NCI-H345 treated with DMSO at 0.1 percent for 48 hours (cell line): ENCODE measurements at regions not wholly inside any gene's neighbourhood (a gene's known extent, or its start where the extent isn't known, plus 50 kb on each side); places are given as distances from the start of the nearest gene placed in this dataset.

Source experiments
- DNase-seq: peaks from one replicate; lab custom pipeline; 2025; ENCODE audit not compliant: unreplicated experiment; lab: John Stamatoyannopoulos, UW

DNA sequence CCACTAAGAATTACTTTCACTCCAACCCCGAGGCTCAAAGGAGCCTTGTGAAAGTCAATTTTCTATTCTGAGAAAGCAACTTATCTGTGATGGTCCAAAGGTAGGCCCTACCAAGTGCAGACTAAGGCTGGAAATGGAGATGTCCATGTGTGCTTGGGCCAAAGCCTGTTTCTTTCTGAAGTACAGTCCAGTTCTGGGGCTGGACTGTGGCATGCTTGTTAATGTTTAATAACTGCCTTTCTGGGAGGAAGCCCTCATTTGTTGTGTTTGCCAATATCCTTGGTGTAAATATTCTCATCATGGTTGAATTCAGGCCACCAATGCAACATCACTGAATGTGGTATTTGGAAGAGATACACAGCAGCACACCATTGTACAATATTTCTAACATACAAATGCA is 182.3 kb upstream of the BCL6 start:
- no peak for DNase-seq

DNA sequence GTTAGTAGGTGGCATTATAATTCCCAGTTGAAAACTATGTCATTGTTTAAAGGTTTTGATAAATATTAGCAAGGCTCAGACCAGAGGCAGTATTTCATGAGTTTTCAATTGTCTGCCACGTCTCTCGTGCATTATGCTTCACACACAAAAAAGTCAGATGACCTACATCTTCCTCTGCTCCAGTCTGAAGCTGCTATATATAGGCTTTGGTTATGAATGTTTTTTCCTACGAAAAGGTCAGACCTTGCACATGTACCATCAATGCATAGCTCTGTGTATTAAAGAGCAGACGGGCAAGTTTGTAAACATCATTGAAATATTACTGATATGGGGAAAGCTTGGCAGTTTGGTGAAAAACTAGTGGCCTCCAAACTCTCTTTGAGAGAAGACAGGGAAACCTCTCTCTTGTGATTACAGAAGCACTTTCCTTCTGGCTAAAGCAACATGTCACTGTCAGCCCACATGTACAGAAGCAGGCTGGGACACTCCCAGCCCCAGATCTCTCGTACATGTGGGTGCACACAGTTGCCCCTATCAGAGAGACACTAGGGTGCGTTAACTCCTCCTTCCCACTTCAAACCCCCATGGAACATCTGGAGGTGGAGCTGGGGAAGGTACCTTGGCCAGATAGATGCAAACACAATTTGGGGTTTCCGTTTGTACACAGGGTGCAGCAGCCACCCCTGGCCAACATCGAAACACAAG is 184.0 kb upstream of the BCL6 start:
- no peak for DNase-seq

DNA sequence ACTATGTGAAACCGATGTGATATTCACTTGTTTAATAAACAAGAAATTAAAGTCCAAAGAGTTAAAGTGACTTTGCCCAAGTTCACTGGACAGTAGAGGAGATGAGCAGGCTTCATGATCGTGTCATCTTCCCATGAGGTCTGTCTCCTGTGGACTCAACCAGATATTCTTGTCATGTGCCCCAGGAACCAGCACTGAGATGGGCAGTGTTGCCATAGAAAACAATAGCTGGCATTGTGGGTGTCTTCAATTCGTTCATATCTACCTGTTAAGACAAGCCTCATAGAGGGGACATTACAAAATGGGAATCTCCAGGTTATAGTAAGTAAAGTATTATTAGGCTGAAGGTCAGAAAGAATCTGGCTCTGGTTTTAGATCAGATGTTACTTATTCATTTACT is 184.8 kb upstream of the BCL6 start:
- DNase-seq, result no peak

DNA sequence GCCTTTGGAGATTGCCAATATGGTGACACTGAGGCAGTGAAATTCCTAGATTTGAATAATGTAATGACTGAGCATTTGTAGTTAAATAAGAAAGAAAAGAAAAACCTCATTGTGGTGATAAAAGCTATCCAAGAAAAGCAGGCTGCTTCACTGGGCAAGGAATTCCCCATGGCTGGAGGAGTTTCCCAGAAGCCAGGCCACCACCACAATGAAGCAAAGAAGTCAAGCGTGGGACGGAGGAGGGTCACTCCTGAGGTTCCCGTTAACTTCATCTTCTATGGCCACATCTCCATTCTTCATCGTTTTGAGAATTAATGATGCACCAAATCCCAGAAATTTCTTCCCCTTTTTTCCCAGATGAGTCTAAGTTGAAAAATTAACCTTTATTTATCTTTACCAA is 185.8 kb upstream of the BCL6 start:
- DNase-seq, result no peak

DNA sequence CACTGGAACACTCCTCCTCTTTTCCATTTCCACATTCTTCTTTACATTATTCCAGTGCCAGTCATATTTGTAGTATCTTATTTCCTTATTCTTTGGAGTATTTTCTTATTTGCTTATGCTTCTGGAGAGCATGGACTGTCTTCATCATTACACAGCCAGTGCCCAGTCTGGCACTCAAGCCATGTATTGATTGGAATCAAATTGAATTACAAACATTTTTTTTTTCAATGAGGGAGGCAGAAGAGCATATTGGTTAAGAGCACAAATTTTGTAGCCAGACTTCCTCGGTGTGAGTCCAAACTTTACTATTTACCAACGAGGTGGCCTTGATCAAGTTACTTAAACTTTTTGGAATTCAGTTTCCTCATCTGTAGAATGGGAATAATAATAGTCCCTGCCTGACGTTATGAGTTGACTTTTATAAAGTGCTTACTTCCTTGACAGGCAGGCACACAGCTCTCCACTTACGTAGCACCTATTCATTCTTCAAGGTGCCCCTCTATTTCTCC is 186.6 kb upstream of the BCL6 start:
- no peak for DNase-seq

DNA sequence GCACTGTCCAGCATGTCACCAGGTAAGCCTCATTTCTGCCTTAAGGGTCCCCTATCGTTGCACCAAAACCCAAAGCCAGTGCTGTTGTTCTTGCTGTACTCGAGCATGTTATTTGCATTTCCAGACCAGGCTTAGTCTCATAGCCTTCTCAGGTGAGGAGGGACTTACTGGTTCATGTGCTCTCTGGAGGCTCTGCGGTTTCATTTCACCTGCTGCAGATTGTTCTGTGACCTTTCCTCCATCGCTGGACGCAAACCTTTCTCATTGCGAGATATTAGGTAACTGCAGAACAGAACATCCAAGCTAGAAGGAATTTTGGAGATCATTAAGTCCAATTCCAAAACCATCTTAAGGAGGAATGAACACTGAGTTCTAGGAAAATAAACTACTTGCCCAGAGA is 187.3 kb upstream of the BCL6 start:
- no peak for DNase-seq

DNA sequence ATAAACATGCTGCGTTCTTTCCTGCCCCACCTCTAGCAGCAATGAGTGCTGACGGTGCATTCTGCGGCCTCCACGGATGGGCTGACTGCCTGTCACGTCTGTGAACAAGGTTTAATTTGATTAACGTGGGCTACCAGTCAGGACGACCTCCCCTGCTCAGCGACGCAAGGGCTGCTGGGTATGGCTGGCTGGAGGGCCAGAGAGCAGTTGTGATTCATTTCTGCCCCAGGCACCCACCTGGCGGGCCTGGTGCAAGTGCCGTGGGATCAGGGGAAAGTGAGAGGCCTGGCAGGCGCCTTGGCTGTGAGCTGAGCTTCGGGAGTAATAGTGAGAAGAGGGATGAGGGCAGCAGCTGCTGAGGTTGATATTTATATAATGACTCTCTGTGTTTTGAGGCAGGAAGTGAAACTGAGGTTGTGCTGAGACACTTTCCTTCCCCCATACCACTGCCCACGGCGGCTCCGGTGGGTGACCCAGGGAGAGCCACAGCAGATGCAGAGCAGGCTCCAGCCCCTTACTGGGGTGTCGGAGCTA is 190.4 kb upstream of the BCL6 start:
- no peak for DNase-seq

DNA sequence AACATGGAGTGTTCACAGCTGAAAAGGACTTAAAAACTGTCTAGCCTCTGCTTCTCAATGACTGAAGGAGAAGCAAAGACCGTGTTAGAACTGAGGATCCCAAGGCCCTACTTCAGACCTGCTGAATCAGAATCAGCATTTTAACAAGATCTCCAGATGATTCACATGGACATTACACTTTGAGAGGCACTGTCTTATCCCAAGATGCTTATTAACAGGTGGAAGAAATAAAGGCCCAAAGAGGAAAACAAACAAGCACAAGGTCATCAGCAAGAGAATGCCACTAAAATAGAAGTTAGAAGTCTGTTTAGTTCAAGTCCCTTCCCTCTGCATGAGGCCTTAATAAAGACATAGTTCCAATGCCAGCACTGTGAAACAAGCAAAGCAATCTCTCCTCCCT is 191.4 kb upstream of the BCL6 start:
- DNase-seq, result no peak

DNA sequence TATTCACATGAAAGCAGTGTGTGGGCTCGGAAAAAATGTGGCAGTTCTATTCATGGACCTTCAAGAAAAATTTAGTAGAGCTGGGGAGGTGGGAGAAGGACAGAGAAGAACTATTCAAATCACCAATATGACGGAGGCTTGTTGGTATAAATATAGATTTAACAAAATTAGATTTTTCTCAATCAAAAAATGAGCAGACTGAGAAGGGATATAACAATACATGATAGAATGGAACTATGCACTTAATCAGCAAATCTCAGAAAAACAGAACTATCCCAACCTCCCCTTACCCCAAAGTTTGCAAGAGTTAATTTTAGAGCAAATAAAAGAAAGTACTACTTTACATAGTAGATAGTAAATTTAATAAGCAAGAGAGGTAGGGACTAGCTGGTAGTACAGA is 194.6 kb upstream of the BCL6 start:
- no peak for DNase-seq

DNA sequence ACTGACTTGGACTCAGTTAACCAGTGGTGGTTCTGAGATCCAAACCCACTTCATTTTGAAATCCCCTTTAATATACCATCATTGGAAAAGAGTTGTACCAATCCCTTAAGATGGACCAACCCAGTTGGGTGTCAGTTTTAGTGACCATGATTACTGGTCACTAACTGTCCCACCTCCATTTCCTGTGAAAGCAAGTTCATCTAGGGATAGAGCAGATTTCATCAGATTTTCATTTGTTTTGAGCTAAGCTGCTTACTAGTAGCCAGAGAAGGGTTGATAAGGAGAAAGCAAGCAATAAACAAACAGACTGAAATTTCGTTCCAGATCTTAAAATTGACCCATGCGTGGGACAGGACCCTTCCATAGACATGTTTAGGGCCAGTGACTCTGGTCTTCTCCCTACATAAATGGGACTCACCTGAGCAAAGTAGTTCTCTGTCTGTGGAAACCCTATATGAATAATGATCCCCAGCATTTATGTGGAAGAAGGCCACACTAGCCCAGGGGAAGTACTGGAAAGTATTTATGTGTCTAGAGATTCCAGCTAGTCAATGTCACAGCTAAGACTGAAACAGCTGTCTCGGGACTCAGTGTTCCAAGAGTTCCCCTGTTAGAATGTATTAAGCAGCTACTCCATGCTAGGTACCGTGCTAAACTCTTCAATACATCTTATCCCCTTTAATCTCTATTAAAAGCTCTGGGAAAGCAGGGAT is 196.0 kb upstream of the BCL6 start:
- DNase-seq, result no peak

DNA sequence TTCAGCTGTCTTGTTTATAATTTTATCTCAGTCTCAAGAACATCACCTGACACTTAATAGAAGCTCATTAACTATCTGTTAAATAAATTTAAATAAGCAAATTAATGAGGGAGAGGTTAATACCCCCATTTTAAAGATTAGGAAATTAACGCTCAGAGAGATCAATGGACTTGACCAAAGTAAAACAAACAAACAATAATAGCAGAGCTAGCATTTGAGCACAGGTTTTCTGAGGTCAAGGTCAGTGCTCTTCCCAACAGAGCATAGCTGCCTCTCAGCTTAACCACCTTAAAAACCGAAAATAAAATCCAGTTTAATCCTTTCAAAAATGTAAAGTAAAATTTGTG is 196.6 kb upstream of the BCL6 start:
- DNase-seq, result no peak

DNA sequence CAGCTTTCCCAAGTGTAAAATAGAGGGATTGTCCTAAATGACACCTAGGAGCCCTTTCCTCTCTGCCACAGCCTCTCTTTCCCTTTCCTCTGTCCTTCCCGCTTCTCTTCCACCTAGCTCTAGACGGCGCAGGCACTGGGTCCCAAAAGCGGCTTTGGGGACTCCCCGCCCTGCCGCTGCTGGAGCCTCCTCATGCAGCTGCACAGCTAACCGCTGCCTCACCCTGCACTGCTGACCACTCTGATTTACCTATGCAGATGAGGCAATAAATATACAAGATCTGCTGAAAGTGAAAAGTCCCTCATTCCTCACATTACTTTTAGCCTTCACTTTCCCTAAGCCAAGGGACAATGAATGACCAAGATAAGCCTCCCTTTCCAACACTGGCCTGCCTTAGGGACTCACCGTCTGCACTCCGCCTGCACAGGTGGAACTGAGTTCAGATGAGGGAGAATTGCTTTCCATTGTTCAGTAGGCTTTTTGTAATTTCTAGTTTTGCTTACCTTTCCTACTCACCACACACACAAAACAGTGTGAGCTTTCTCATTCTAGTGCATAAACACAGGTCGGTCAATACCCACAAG is 197.5 kb upstream of the BCL6 start:
- no peak for DNase-seq

DNA sequence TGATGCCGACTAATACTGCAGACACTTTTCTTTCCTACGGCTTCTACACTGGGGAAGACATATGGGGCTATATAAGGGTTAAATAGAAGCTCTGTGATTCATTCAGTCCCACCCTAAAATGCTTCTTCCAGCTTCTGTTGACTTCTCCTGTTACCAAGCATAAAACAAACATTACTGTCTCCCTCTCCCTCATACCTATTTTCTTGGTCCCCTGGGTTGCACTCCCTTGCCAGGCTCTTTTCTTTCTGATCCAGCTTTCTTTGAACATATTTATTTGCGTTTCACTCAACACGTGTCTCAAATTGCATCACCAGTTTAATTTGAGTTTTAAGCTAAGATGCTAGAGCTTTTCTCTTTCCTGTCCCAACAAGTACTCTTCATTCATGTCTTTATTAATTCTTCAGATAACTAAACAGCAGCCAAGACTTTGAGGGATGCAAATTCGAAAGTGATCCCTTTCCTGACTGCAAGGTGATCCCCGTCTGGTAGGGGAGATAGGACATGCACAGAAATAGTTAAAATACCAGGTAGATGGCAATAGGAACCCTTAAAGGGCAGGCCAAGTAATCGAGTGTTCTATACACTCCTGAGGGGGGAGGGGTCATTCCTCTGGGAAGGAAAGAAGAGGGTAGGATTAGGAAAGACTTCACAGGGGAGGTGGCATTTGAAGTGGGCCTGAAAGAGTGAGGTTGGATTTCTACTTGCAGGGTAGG is 198.6 kb upstream of the BCL6 start:
- no peak for DNase-seq

DNA sequence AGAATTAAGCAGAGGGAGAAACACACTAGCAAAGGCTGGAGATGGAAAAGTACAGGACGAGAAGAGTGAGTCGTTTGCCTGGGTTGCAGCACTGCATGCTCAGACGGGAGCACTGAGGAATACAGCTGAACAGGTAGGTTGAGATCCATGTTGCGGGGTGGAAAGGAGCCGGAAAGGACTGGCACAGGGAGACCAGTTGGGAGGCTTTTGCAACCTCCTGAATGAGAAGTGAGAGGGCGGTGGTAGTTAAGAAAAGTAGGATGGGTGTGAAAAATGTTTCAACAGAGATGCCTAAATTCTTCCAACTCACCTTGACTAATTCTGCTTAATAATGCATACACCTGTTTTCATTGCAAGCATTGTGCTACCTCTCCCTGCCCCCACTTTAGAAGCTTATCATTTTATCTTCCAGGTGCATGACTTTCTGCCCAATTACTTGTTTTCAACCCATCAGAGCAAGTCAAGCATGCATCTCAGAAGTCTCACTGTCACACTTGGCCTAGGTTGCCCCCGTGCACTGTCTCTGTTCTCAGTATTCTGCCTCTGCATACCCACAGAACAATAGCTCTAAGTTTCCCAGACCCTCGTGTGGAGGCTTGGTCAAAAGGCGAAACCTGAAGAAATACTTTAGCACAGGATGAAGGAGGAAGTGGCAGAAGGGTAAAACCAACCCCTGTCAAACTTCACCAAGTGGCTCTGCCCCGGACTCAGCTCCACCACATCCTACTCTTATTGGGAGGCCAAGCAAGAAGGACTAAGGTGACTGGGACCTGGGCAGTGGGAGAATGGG is 199.3 kb upstream of the BCL6 start:
- DNase-seq, result no peak

DNA sequence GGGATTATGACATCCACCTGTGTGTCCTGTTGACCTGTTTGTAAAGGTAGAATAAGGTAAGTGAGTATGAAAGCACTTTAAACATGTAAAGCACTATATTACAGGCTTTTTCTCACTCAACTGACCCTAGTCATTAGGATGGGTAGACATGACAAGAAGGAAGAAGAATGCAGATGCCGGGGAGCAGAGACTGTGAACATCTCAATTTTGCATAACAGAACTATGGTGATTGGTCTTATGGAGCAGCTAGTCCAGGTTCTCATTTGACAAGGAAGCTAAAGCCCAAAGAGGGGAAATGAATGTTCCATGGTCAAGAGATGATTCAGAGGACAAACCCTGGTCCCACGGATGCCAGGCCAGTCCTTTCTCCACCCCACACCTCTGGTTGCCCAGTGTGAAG is 200.1 kb upstream of the BCL6 start:
- no peak for DNase-seq

DNA sequence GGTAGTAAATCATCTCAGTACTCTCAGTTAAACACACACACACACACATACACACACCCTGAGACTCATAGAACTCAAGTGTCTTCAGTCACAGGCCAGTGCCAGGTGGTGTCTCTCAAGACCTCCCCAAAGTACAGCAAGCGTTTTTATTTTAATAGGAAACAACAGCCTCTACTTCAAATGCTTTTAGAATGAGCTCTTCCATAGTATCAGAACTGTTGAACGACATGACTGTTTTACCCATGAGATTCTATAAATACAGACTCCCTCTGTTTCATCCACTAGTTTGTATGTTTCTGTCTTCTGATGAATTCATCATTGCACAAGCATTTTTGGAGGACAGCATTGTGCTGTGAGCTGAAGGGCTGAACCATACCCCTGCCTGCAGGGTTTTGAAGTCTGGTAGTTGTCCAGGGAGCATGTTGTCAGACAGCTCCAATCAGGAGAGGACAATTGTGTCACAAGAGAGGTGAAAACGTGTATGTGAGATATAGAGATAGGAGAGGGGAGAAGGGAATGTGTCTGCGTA is 201.0 kb upstream of the BCL6 start:
- DNase-seq, result peak; percentile 14

DNA sequence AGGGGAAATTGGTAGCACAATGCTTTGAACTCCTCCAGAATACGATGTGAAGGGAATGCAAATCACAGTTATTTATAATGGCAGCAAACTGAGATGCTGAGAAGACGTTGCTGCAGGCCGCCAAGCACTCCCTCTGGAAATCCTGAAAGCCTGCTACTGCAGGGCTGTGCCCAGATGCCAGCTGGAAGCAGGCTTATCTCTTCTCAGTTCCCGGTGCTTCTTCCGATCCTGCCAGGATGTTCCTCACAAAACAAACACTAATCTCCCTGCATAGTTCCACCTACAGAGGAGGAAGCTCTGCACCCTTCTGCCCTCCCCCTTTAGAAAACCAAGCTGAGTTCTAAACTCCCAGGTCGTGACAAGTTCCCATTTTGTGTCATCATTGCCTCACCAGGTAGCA is 201.7 kb upstream of the BCL6 start:
- DNase-seq, result no peak

DNA sequence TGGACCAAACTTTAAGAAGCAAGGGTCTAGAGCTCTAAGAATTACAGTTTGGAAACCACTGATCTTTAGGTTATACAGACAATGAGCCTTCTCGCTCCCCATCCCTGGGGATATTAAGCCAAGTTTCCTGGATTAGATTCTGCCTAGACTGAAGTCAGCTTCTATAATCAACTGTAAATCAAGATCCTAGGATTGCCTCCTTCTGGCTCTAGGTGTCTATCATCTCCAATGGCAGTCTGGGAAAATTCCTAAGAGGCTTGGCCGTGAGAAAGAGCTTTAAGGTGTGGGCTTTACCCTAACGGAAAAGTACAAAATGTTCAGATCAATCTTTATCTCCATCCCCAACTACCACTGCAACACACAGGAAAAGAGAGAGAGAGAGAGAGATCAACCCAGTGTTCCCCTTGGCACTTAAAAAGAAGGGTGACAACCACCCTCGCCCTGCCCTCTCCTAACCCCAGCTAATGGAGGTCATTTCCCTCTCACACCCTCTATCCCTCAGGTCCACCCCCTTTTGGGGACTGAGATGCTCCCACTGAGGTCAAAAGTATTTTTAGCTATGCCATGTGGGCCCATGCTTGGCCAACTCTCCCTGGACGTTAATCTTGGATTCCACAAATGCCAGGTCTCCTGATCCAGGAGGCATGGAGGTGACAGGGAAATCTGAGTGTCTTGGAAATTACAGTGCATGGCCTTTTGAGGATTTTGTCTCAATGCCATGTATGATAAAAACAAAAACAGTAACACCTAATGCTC is 202.8 kb upstream of the BCL6 start:
- DNase-seq, result no peak

DNA sequence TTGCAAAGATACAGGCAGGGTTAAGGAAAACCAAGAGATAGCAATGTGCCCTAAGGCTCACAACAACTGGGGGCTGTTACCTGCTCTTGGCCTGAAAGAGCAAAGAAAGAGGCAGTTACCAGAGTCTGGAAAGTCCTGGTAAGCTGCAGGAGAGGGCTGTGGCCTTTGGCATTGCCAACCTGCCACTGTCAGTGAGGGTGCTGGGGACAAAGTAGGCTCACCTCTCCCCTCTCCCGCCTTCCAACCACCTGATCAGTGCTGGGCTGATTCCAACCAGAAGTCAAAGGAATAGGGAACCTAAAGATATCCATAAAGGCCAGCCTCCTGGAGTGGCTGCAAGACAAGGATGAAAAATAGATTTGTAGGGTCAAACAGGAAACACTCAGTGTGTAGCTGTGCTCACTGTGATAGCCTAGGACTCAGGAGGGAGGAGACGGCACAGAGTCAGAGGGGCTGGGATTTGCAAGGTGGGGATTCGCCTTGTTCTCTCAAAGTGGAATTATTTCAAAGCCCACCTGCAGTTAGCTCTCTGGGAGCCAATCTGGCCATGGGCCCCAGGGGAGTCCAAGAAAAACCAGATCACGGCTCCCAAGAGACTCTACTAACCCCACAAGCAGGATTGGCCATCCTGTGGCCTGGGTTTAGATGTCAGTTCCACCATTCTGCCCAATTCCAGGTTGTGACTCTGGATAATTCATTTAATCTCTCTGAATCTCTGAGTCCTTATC is 204.0 kb upstream of the BCL6 start:
- DNase-seq, result no peak
